ENCODE measurements at regions not wholly inside any gene's neighbourhood (a gene's known extent, or its start where the extent isn't known, plus 50 kb on each side); places are given as distances from the start of the nearest gene placed in this dataset.
A peak's percentile ranks its signal among the peaks of the same experiment; 100 is the strongest.

- no peak for TF ChIP-seq CTCF (IDR thresholded peaks at IDR 0.05; ENCODE audit: insufficient read depth, low read length)
- no peak overlapping the region for H3K4me3 ChIP-seq (ENCODE audit: low read depth, low read length)
- DNase-seq (ENCODE audit: low read depth): no peak
These were observed 233.1 kb upstream of the DKK2 start for GRCh38 chr4:107269175-107269574.

GRCh38 chr4:107265859-107266258, 229.7 kb upstream of the DKK2 start:
- no peak overlapping the region for H3K4me3 ChIP-seq (ENCODE audit: low read depth, low read length)
- TF ChIP-seq CTCF (IDR thresholded peaks at IDR 0.05; ENCODE audit: insufficient read depth, low read length): no peak
- no peak for DNase-seq (ENCODE audit: low read depth)

- peak; percentile 13 for DNase-seq (ENCODE audit: low read depth)
- TF ChIP-seq CTCF (IDR thresholded peaks at IDR 0.05; ENCODE audit: insufficient read depth, low read length): no peak
- no peak overlapping the region for H3K4me3 ChIP-seq (ENCODE audit: low read depth, low read length)
These were observed 225.2 kb upstream of the DKK2 start for GRCh38 chr4:107261241-107261874.

- DNase-seq (ENCODE audit: low read depth): peak; percentile 80
- TF ChIP-seq CTCF (IDR thresholded peaks at IDR 0.05; ENCODE audit: insufficient read depth, low read length): no peak
- no peak overlapping the region for H3K4me3 ChIP-seq (ENCODE audit: low read depth, low read length)
These were observed 222.2 kb upstream of the DKK2 start for GRCh38 chr4:107258359-107258758.

GRCh38 chr4:107255596-107255995, 219.5 kb upstream of the DKK2 start:
- DNase-seq (ENCODE audit: low read depth): peak; percentile 43
- no peak for TF ChIP-seq CTCF (IDR thresholded peaks at IDR 0.05; ENCODE audit: insufficient read depth, low read length)

GRCh38 chr4:107255114-107255513, 219.0 kb upstream of the DKK2 start:
- no peak overlapping the region for H3K4me3 ChIP-seq (ENCODE audit: low read depth, low read length)
- TF ChIP-seq CTCF (IDR thresholded peaks at IDR 0.05; ENCODE audit: insufficient read depth, low read length): no peak
- DNase-seq (ENCODE audit: low read depth): peak; percentile 12

More at GRCh38 chr4:107255596-107255995, 219.5 kb upstream of the DKK2 start:
- no peak overlapping the region for H3K4me3 ChIP-seq (ENCODE audit: low read depth, low read length)

GRCh38 chr4:107253579-107254068, 217.5 kb upstream of the DKK2 start:
- no peak for DNase-seq (ENCODE audit: low read depth)
- TF ChIP-seq CTCF (IDR thresholded peaks at IDR 0.05; ENCODE audit: insufficient read depth, low read length): no peak

More at GRCh38 chr4:107253579-107254068, 217.5 kb upstream of the DKK2 start:
- H3K4me3 ChIP-seq (ENCODE audit: low read depth, low read length): no peak overlapping the region
